Vagina (tissue), 2 donors: ENCODE measurements at regions not wholly inside any gene's neighbourhood (a gene's known extent, or its start where the extent isn't known, plus 50 kb on each side); places are given as distances from the start of the nearest gene placed in this dataset.

Source experiments
- POLR2A ChIP-seq, 2 donors: fragments of 450-650 bp; IDR thresholded peaks; one replicate each; pipeline ENCODE4 v1.6.1; 2017; ENCODE audit warnings: antibody characterized with exemption in 2 of 2, mild to moderate bottlenecking in 2 of 2, moderate library complexity in 2 of 2
- TF ChIP-seq, protein P1 (sequence below), 3 experiments: fragments of 450-650 bp in 2 of 3; fragments of 200-600 bp in 1 of 3; sonication (generic) in 1 of 3; IDR thresholded peaks; one replicate each; pipeline ENCODE4 v1.5.1; 2017 to 2019; ENCODE audit warnings: antibody characterized with exemption in 3 of 3, mild to moderate bottlenecking in 2 of 3, moderate library complexity in 2 of 3

GRCh38 chr13:85652491-85652890 is 146.7 kb downstream of the SLITRK6 start:
- TF ChIP-seq, protein P1, sequence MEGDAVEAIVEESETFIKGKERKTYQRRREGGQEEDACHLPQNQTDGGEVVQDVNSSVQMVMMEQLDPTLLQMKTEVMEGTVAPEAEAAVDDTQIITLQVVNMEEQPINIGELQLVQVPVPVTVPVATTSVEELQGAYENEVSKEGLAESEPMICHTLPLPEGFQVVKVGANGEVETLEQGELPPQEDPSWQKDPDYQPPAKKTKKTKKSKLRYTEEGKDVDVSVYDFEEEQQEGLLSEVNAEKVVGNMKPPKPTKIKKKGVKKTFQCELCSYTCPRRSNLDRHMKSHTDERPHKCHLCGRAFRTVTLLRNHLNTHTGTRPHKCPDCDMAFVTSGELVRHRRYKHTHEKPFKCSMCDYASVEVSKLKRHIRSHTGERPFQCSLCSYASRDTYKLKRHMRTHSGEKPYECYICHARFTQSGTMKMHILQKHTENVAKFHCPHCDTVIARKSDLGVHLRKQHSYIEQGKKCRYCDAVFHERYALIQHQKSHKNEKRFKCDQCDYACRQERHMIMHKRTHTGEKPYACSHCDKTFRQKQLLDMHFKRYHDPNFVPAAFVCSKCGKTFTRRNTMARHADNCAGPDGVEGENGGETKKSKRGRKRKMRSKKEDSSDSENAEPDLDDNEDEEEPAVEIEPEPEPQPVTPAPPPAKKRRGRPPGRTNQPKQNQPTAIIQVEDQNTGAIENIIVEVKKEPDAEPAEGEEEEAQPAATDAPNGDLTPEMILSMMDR (IDR thresholded peaks at IDR 0.05): no peak
- no peak for TF ChIP-seq POLR2A (IDR thresholded peaks at IDR 0.05)
